MM.1S (cell line): ENCODE measurements at regions not wholly inside any gene's neighbourhood (a gene's known extent, or its start where the extent isn't known, plus 50 kb on each side); places are given as distances from the start of the nearest gene placed in this dataset.

Experiments used
- CTCF ChIP-seq: fragments of 300-600 bp; sonication (generic); IDR thresholded peaks from 2 replicates; pipeline ENCODE4 v1.5.1; 2016; ENCODE audit warnings: antibody characterized with exemption, low read length, mixed read lengths
- EZH2phosphoT487 ChIP-seq: fragments of 300-600 bp; sonication (generic); IDR thresholded peaks from 2 replicates; pipeline ENCODE4 v1.6.1; 2018; ENCODE audit warnings: antibody characterized with exemption, low read length

GRCh38 chr14:61147381-61147821 lies 133.7 kb downstream of the TMEM30B start:
- TF ChIP-seq EZH2phosphoT487 (no peak), CTCF (no peak)
